ENCODE measurements at regions not wholly inside any gene's neighbourhood (a gene's known extent, or its start where the extent isn't known, plus 50 kb on each side); places are given as distances from the start of the nearest gene placed in this dataset.
"Not testable (repeated sequence)": the region's sequence is repeated elsewhere in the genome, so short reads cannot be mapped to it uniquely, and the experiment has no call there.

DNA sequence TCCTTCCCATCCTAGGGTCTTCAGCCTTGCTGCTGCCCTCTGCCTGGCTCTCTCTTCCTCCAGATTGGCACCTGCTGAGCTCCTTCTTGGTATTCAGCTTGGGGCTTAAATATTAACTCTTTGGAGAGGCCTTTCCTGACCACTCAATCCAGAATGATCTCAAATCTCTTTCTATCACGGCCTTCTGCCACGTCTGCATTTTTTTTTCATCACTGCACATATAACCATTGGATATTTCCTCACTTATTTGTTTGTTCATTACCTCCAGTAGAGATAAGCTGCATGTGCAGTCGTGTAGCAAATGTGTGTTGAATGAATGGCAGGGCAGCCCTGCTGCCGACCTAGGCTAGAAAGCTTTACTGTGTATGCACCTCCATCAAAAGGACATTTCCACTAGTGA is 51.6 kb upstream of the MPP7 start:
- DNase-seq (ENCODE audit: low read depth in 2 of 2, low spot score in 1 of 2): no peak

DNA sequence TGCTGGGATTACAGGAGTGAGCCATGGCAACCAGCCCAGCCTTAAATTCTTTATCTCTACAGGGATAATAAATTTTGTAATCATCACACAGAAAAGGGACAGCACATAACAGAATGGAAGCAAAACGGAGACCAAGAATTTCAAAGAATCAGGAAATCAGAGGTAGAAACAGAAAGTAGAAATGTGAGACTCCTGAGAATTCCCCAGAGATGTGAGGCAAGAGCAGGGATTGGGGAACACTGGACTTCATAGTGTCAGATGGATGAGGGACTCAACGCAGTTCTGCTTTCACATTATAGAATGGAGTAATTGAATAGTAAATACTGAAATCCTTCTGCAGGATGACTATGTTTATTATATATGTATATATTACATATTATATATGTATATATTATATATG is 52.5 kb upstream of the MPP7 start:
- no peak for DNase-seq (ENCODE audit: low read depth in 2 of 2, low spot score in 1 of 2)

GRCh38 chr10:28359334-28359733 is 56.5 kb upstream of the MPP7 start:
- no peak for DNase-seq (ENCODE audit: low read depth in 2 of 2, low spot score in 1 of 2)

GRCh38 chr10:28360175-28360574 is 57.3 kb upstream of the MPP7 start:
- DNase-seq (ENCODE audit: low read depth in 2 of 2, low spot score in 1 of 2): no peak

GRCh38 chr10:28363376-28363775 is 60.5 kb upstream of the MPP7 start:
- DNase-seq (ENCODE audit: low read depth in 2 of 2, low spot score in 1 of 2): no peak

DNA sequence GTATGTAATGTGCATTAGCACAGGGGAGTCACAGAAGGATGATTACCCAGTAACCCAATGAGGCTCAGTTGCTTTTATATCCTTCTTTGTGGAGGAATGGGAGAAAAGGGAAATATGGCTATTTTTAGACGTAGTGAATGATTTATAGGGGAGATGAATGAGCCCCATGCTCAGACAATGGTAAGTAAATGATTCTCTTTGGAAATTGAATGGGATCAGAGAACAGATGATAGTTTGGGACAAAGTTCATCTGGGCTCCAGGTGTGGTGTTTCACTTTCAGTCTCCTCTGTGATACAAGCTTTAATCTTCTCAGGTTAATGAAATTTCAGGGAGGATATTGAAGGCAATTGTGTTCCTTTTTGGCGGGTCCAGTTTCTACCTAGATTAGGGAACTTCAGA is 63.0 kb upstream of the MPP7 start:
- no peak for DNase-seq (ENCODE audit: low read depth in 2 of 2, low spot score in 1 of 2)

GRCh38 chr10:28366994-28367393 is 64.1 kb upstream of the MPP7 start:
- DNase-seq (ENCODE audit: low read depth in 2 of 2, low spot score in 1 of 2): no peak

GRCh38 chr10:28367413-28367812 is 64.5 kb upstream of the MPP7 start:
- DNase-seq (ENCODE audit: low read depth in 2 of 2, low spot score in 1 of 2): no peak

- DNase-seq (ENCODE audit: low read depth in 2 of 2, low spot score in 1 of 2): peak; percentile 20 to 25
These were observed 65.1 kb upstream of the MPP7 start for GRCh38 chr10:28367929-28368484.

- no peak for DNase-seq (ENCODE audit: low read depth in 2 of 2, low spot score in 1 of 2)
These were observed 67.4 kb upstream of the MPP7 start for GRCh38 chr10:28370107-28370835.

DNA sequence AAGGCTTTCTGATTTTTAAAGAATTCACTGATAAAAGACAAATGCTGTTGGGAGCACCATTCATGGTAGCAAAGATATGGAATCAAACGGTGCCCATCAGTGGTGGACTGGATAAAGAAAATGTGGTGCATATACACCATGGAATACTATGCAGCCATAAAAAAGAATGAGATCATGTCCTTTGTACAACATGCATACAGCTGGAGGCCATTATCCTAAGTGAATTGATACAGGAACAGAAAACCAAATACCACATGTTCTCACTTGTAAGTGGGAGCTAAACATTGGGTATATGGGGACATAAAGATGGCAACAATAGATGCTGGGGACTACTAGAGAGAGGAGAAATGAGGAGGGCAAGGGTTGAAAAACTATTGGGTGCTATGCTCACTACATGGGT is 68.8 kb upstream of the MPP7 start:
- DNase-seq (ENCODE audit: low read depth in 2 of 2, low spot score in 1 of 2): not testable (repeated sequence)

GRCh38 chr10:28374036-28374435 is 71.2 kb upstream of the MPP7 start:
- DNase-seq (ENCODE audit: low read depth in 2 of 2, low spot score in 1 of 2): no peak

GRCh38 chr10:28375399-28376354 is 72.8 kb upstream of the MPP7 start:
- DNase-seq (ENCODE audit: low read depth in 2 of 2, low spot score in 1 of 2): no peak

DNA sequence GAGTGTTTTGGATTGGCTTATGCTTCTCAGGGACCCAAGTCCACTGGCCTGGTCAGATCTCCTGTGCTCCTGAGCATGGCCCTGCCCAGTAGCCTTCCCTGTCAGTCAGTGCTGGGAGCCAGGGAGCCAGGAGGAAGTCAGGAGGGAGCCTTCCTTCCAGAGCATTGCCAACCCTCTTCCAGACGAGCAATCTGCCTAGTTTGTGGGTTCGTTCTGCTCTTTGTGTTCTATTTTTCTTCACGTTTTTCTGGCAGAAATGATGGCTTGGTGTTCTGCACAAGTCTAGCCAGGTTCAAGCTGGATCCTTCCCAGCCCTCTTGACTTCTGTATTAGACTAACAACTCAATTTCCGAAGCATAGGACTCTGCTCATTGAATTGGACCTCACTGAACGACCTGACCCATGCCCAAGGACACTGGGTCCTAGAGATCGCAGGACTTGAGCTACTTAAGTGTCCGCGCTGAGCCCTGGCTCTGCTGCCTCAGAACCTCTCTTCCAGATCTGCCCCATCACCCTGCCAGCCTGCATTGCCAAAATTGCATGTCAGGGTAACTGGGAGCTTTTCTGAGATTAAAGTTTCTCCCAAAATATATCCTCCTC is 76.2 kb upstream of the MPP7 start:
- DNase-seq (ENCODE audit: low read depth in 2 of 2, low spot score in 1 of 2): no peak

DNA sequence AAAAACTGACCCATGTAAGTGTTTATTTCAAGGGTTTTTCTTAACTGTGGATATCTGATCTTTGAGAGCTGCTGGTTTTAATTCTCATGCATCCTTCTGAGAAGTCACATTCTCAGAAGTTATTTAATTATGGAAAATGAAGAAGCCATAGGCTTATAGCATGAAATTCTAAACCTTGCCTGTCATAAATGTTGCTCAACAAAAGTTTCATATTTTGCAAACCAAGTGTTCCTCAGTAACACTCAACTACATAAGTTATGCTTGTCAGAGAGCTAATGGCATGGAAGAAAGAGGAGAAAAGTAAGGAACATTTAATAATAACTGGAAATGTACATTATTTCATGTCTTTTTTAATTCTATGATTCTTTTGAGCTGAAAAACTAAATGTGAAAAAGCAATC is 78.6 kb upstream of the MPP7 start:
- no peak for DNase-seq (ENCODE audit: low read depth in 2 of 2, low spot score in 1 of 2)

GRCh38 chr10:28381903-28382347 is 79.1 kb upstream of the MPP7 start:
- peak; percentile 76 to 81 for DNase-seq (ENCODE audit: low read depth in 2 of 2, low spot score in 1 of 2)

DNA sequence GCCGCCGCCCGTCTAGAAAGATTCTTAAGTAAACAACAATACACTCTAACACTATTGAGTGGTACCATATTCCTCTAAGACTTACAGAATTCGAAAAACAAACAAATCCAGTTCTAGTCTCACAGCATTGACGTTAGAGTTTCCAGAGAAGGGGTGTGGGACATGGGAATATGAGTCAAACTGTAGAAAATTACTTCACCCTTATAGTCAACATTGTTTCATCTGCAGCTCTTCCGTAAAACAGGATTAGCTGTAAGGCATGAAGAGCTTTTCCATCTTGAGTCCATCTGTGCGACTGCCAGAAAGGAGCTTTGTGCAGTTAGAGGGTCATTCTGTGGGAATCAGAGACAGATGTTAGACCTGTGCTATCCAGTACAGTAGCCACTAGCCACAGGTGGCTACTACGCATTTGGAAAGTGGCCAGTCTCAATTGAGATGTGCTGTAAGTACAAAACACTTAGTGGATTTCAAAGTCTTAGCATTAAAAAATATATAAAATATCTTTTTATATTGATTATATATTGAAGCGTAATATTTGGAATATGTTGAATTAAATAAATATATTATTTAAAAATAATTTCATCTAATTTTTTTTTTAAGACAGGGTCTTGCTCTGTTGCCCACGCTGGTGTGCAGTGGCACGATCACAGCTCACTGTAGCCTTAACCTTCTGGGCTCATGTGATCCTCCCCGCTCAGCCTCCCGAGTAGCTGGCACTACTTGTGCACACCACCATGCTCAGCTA is 79.8 kb upstream of the MPP7 start:
- no peak for DNase-seq (ENCODE audit: low read depth in 2 of 2, low spot score in 1 of 2)

DNA sequence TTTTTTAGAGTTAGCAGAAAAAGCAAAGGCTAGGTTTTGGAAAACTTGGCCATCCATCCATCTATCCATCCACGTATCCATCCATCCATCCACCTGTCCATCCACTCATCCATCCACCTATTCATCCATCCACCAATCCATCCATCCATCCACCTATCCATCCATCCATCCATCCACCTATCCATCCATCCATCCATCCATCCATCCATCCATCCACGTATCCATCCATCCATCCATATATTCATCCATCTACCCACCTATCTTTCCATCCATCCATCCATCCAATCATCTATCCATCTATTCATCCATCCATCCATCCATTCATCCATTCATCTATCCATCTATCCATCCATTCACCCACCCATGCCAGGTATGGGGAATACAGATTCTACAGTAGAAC is 81.7 kb upstream of the MPP7 start:
- DNase-seq (ENCODE audit: low read depth in 2 of 2, low spot score in 1 of 2): no peak

- DNase-seq (ENCODE audit: low read depth in 2 of 2, low spot score in 1 of 2): no peak
These were observed 83.1 kb upstream of the MPP7 start for GRCh38 chr10:28385748-28386502.

DNA sequence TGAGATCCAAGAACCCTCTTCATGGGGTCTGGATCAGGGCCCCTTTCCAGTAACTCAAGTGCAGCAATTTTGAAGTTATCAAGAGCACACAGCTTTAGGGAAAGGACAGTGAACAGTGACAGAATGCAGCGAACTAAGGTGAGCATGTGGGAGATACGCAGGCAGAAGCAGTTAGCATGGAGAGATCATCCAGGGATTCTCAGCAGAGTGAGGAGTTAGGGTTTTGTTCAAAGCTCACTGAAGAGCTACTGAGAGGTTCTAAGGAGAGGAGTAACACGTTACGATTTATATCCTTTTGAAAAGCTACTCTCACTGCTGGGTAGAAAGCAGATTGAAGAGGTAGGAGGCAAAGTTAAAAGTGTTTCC is 83.6 kb upstream of the MPP7 start:
- no peak for DNase-seq (ENCODE audit: low read depth in 2 of 2, low spot score in 1 of 2)
